ENCODE measurements at regions not wholly inside any gene's neighbourhood (a gene's known extent, or its start where the extent isn't known, plus 50 kb on each side); places are given as distances from the start of the nearest gene placed in this dataset.
A peak's percentile ranks its signal among the peaks of the same experiment; 100 is the strongest.

- H3K4me1 ChIP-seq (ENCODE audit: control insufficient read depth in 5 of 5, insufficient read depth in 5 of 5, low read length in 5 of 5): no peaks in the 10 kb centered on the region
- H3K27ac ChIP-seq (ENCODE audit: low read depth in 1 of 2, low read length in 1 of 2): no peak overlapping the region
- ATAC-seq (ENCODE audit: insufficient read depth, low FRiP score) (no peak), DNase-seq (no peak)
- H3K9ac ChIP-seq (ENCODE audit: insufficient read depth in 1 of 2, low read length in 2 of 2): no peak overlapping the region
- H3K4me3 ChIP-seq: no peak overlapping the region
- H3K36me3 ChIP-seq (ENCODE audit: control insufficient read depth in 4 of 4, insufficient read depth in 4 of 4, low read length in 4 of 4): no peaks in the 10 kb centered on the region
- H3K27me3 ChIP-seq (ENCODE audit: control insufficient read depth in 3 of 3, insufficient read depth in 3 of 3, low read length in 2 of 3): no peaks in the 10 kb centered on the region
- WGBS, 2 donors: 89 to 97% methylated on average over 13 of the region's 13 CpGs
- H3K9me3 ChIP-seq (ENCODE audit: control insufficient read depth in 4 of 4, insufficient read depth in 3 of 4, low read length in 3 of 4): peaks cover 0 to 9% (median 6%) of the 10 kb centered on the region in 4 donors
- TF ChIP-seq CTCF (IDR thresholded peaks at IDR 0.05; ENCODE audit: control extremely low read depth, extremely low read depth): no peak
Observed at GRCh38 chr2:167454036-167454435, 565.8 kb downstream of the XIRP2 start.

GRCh38 chr2:167451496-167452289 lies 563.4 kb downstream of the XIRP2 start:
- no peaks in the 10 kb centered on the region for H3K36me3 ChIP-seq (ENCODE audit: control insufficient read depth in 4 of 4, insufficient read depth in 4 of 4, low read length in 4 of 4)
- no peaks in the 10 kb centered on the region for H3K27me3 ChIP-seq (ENCODE audit: control insufficient read depth in 3 of 3, insufficient read depth in 3 of 3, low read length in 2 of 3)
- WGBS, 2 donors: 83 to 85% methylated on average over 9 of the region's 9 CpGs
- no peak overlapping the region for H3K9ac ChIP-seq (ENCODE audit: insufficient read depth in 1 of 2, low read length in 2 of 2)
- no peak for TF ChIP-seq CTCF (IDR thresholded peaks at IDR 0.05; ENCODE audit: control extremely low read depth, extremely low read depth)
- ATAC-seq (ENCODE audit: insufficient read depth, low FRiP score) (no peak), DNase-seq (peak in 1 of 3 donors; percentile 37)
- H3K4me3 ChIP-seq: no peak overlapping the region
- H3K4me1 ChIP-seq (ENCODE audit: control insufficient read depth in 5 of 5, insufficient read depth in 5 of 5, low read length in 5 of 5): no peaks in the 10 kb centered on the region
- no peak overlapping the region for H3K27ac ChIP-seq (ENCODE audit: low read depth in 1 of 2, low read length in 1 of 2)
- H3K9me3 ChIP-seq (ENCODE audit: control insufficient read depth in 4 of 4, insufficient read depth in 3 of 4, low read length in 3 of 4): peaks cover 0 to 12% (median 4%) of the 10 kb centered on the region in 4 donors

GRCh38 chr2:167450364-167450763 lies 562.1 kb downstream of the XIRP2 start:
- DNase-seq (no peak), ATAC-seq (ENCODE audit: insufficient read depth, low FRiP score) (no peak)
- Histone ChIP-seq H3K4me1 (ENCODE audit: control insufficient read depth in 5 of 5, insufficient read depth in 5 of 5, low read length in 5 of 5) (no peaks in the 10 kb centered on the region), H3K9me3 (ENCODE audit: control insufficient read depth in 4 of 4, insufficient read depth in 3 of 4, low read length in 3 of 4) (peaks cover 0 to 10% (median 4%) of the 10 kb centered on the region in 4 donors), H3K36me3 (ENCODE audit: control insufficient read depth in 4 of 4, insufficient read depth in 4 of 4, low read length in 4 of 4) (no peaks in the 10 kb centered on the region), H3K9ac (ENCODE audit: insufficient read depth in 1 of 2, low read length in 2 of 2) (no peak overlapping the region), H3K4me3 (no peak overlapping the region), H3K27me3 (ENCODE audit: control insufficient read depth in 3 of 3, insufficient read depth in 3 of 3, low read length in 2 of 3) (no peaks in the 10 kb centered on the region), H3K27ac (ENCODE audit: low read depth in 1 of 2, low read length in 1 of 2) (no peak overlapping the region)
- no peak for TF ChIP-seq CTCF (IDR thresholded peaks at IDR 0.05; ENCODE audit: control extremely low read depth, extremely low read depth)

GRCh38 chr2:167440382-167440781 lies 552.1 kb downstream of the XIRP2 start:
- TF ChIP-seq CTCF (IDR thresholded peaks at IDR 0.05; ENCODE audit: control extremely low read depth, extremely low read depth): no peak
- H3K9me3 ChIP-seq (ENCODE audit: control insufficient read depth in 4 of 4, insufficient read depth in 3 of 4, low read length in 3 of 4): no peaks in the 10 kb centered on the region
- H3K27ac ChIP-seq (ENCODE audit: low read depth in 1 of 2, low read length in 1 of 2): no peak overlapping the region
- no peak for ATAC-seq (ENCODE audit: insufficient read depth, low FRiP score)
- H3K27me3 ChIP-seq (ENCODE audit: control insufficient read depth in 3 of 3, insufficient read depth in 3 of 3, low read length in 2 of 3): no peaks in the 10 kb centered on the region
- no peaks in the 10 kb centered on the region for H3K4me1 ChIP-seq (ENCODE audit: control insufficient read depth in 5 of 5, insufficient read depth in 5 of 5, low read length in 5 of 5)
- DNase-seq: no peak
- no peaks in the 10 kb centered on the region for H3K36me3 ChIP-seq (ENCODE audit: control insufficient read depth in 4 of 4, insufficient read depth in 4 of 4, low read length in 4 of 4)
- no peak overlapping the region for H3K4me3 ChIP-seq
- H3K9ac ChIP-seq (ENCODE audit: insufficient read depth in 1 of 2, low read length in 2 of 2): no peak overlapping the region
